Heart left ventricle (tissue), 16 donors: ENCODE measurements at regions not wholly inside any gene's neighbourhood (a gene's known extent, or its start where the extent isn't known, plus 50 kb on each side); places are given as distances from the start of the nearest gene placed in this dataset.

Source experiments
- ATAC-seq, 4 donors: fragments of 200-7000 bp; cut with Tn5 transposase; one replicate each; pipeline ENCODE4 v1.9.1; 2020 to 2022; ENCODE audit warnings: moderate library complexity in 4 of 4, mild to moderate bottlenecking in 3 of 4, moderate number of reproducible peaks in 1 of 4
- DNase-seq, 5 donors: peaks; one replicate each; pipeline ENCODE4 v3.0.0-alpha.2; 2020
- H3K27ac ChIP-seq, 12 donors: fragments of 200-600 bp; sonication (generic) in 4 of 12; one replicate each; pipeline versions ENCODE4 v1.5.0 to v1.8.0; 2016 to 2022; ENCODE audit warnings: mild to moderate bottlenecking in 2 of 12
- H3K27me3 ChIP-seq, 9 donors: fragments of 200-600 bp; sonication (generic) in 2 of 9; one replicate each; pipeline versions ENCODE4 v1.5.1 to v1.8.0; 2016 to 2022; ENCODE audit warnings: mild to moderate bottlenecking in 3 of 9
- H3K36me3 ChIP-seq, 9 donors: fragments of 200-600 bp; sonication (generic) in 2 of 9; one replicate each; pipeline versions ENCODE4 v1.5.0 to v1.8.0; 2018 to 2022; ENCODE audit warnings: mild to moderate bottlenecking in 2 of 9
- H3K4me1 ChIP-seq, 12 donors: fragments of 200-600 bp; sonication (generic) in 4 of 12; one replicate each; pipeline versions ENCODE4 v1.5.0 to v1.8.0; 2016 to 2022; ENCODE audit warnings: mild to moderate bottlenecking in 3 of 12
- H3K4me3 ChIP-seq, 12 donors: fragments of 200-600 bp; sonication (generic) in 4 of 12; one replicate each; pipeline versions ENCODE4 v1.5.0 to v1.8.0; 2017 to 2022; ENCODE audit warnings: mild to moderate bottlenecking in 9 of 12, moderate library complexity in 4 of 12
- H3K9me3 ChIP-seq, 12 donors: fragments of 200-600 bp; sonication (generic) in 4 of 12; one replicate each; pipeline versions ENCODE4 v1.5.0 to v1.8.0; 2016 to 2022; ENCODE audit warnings: mild to moderate bottlenecking in 1 of 12
- CTCF ChIP-seq, 12 donors: fragments of 200-600 bp; sonication (generic) in 4 of 12; IDR thresholded peaks; one replicate each; pipeline versions ENCODE4 v1.5.0 to v1.8.0; 2018 to 2022; ENCODE audit warnings: antibody characterized with exemption in 12 of 12, mild to moderate bottlenecking in 5 of 12
- POLR2A ChIP-seq, 2 donors: fragments of 450-650 bp; IDR thresholded peaks; one replicate each; pipeline ENCODE4 v1.6.1; 2017; ENCODE audit warnings: antibody characterized with exemption in 2 of 2, mild to moderate bottlenecking in 2 of 2, moderate library complexity in 2 of 2
- WGBS, 4 donors: extraction: QIAGEN DNeasy Blood & Tissue Kit in 2 of 4; methylation state at CpG; one replicate each; pipeline versions ENCODE4 v1.1.5 to v1.1.7; 2013 to 2018; 5-methylcytosine and 5-hydroxymethylcytosine counted together
- intact Hi-C, 10 donors: fragments of 100-400 bp; cut with DNase I; formaldehyde crosslinking; loops; one replicate each; pipeline versions ENCODE4 v1.11.1 to v1.14.2; 2022
- donor health status: ischemic (EF 13 %, LVEDD 7.1; RV severe dilation, severe dysfunction).
- donor health status: healthy with polysubstance abuse.
- donor health status: DM: no; HTN: yes; CAD: no.
- donor health status: DM: no; HTN: no; CAD: no.
- donor health status: ischemic (EF 25% LVEDD 6.9; RV normal size, moderate dysfunction).
- donor health status: ischemic (EF 25% LVEDD 5.7; RV mildly dilated, moderate dysfunction).
- donor health status: healthy.
- donor health status: DM: yes; HTN: yes; CAD: no.
- donor health status: ischemic (EF 35%, LVEDD 5.7; RV mildly dilated, moderate dysfunction).
- donor health status: nonischemic (EF 11% LVEDD 7.7; RV severe dilation, severe dysfunction).
- donor health status: DM: yes; HTN: yes; CAD: no.
- donor health status: PGD.
- donor health status: ischemic (EF 29% LVEDD 5.4; RV normal size, mild dysfunction).
- donor health status: nonischemic (EF 23%, LVEDD 6.1; RV moderate dilation, normal function).

GRCh38 chr6:9583753-9584352 lies 831.0 kb downstream of the TFAP2A start:
- intact Hi-C loops: no loop called here
- Histone ChIP-seq H3K27me3 (no peaks in the 10 kb centered on the region), H3K27ac (no peak overlapping the region), H3K36me3 (no peaks in the 10 kb centered on the region), H3K4me3 (no peak overlapping the region), H3K9me3 (no peaks in the 10 kb centered on the region), H3K4me1 (no peaks in the 10 kb centered on the region)
- WGBS, 4 donors: 80 to 87% (median 83%) methylated on average over 2 of the region's 2 CpGs
- no peak for TF ChIP-seq POLR2A (IDR thresholded peaks at IDR 0.05)
- TF ChIP-seq CTCF (IDR thresholded peaks at IDR 0.05): no peak
- ATAC-seq (no peak), DNase-seq (no peak)

DNA sequence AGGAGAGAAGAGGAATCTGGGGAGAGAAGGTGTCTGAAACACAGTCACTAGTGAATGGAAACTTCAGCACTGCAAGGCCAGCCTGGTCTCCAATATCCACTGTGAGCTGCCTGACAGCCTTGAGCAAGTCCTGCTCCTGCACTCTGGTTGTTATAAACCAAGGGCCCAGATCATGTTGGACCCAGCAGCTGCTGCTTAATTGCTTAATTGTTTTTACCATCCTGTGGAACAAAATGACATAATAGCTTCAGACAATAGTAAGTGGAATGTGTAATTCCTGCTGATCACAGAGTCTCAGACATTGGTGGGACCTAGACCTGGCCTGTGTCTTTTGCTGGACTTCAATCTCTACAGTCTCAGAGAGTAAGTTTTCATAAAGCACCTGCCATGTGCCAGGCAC lies 833.7 kb downstream of the TFAP2A start:
- intact Hi-C loops: no loop called here
- no peak overlapping the region for H3K27ac ChIP-seq
- no peaks in the 10 kb centered on the region for H3K27me3 ChIP-seq
- H3K4me1 ChIP-seq: no peaks in the 10 kb centered on the region
- no peak for TF ChIP-seq CTCF (IDR thresholded peaks at IDR 0.05)
- no peak for TF ChIP-seq POLR2A (IDR thresholded peaks at IDR 0.05)
- ATAC-seq: no peak
- no peaks in the 10 kb centered on the region for H3K36me3 ChIP-seq
- no peaks in the 10 kb centered on the region for H3K9me3 ChIP-seq
- no peak overlapping the region for H3K4me3 ChIP-seq
- no peak for DNase-seq

- ATAC-seq (no peak), DNase-seq (no peak)
- Histone ChIP-seq H3K4me1 (no peaks in the 10 kb centered on the region), H3K27me3 (no peaks in the 10 kb centered on the region), H3K4me3 (no peak overlapping the region), H3K27ac (no peak overlapping the region), H3K9me3 (no peaks in the 10 kb centered on the region), H3K36me3 (no peaks in the 10 kb centered on the region)
- TF ChIP-seq CTCF (IDR thresholded peaks at IDR 0.05) (no peak), POLR2A (IDR thresholded peaks at IDR 0.05) (no peak)
- intact Hi-C loops: no loop called here
- WGBS, 4 donors: 78 to 80% (median 79%) methylated on average over 4 of the region's 4 CpGs
Measured at GRCh38 chr6:9576521-9576920, 838.4 kb downstream of the TFAP2A start.

GRCh38 chr6:9566096-9566495 lies 848.8 kb downstream of the TFAP2A start:
- Histone ChIP-seq H3K4me1 (no peaks in the 10 kb centered on the region), H3K36me3 (no peaks in the 10 kb centered on the region), H3K9me3 (no peaks in the 10 kb centered on the region), H3K4me3 (no peak overlapping the region), H3K27me3 (no peaks in the 10 kb centered on the region), H3K27ac (no peak overlapping the region)
- TF ChIP-seq POLR2A (IDR thresholded peaks at IDR 0.05) (no peak), CTCF (IDR thresholded peaks at IDR 0.05) (no peak)
- DNase-seq (no peak), ATAC-seq (no peak)
- intact Hi-C loops: no loop called here
